ENCODE measurements at regions not wholly inside any gene's neighbourhood (a gene's known extent, or its start where the extent isn't known, plus 50 kb on each side); places are given as distances from the start of the nearest gene placed in this dataset.

GRCh38 chr21:27693376-27693775 lies 726.5 kb upstream of the ADAMTS5 start:
- CTCF ChIA-PET = no interaction called here
- POLR2A ChIA-PET = no interaction called here
- no peak for DNase-seq (ENCODE audit: extremely low spot score)
- TF ChIP-seq LEF1 (IDR thresholded peaks at IDR 0.05; ENCODE audit: borderline replicate concordance) (no peak), FOXM1 (IDR thresholded peaks at IDR 0.05; ENCODE audit: borderline replicate concordance) (no peak), ZNF384 (IDR thresholded peaks at IDR 0.05) (no peak), ARNT (IDR thresholded peaks at IDR 0.05) (no peak), CTBP1 (IDR thresholded peaks at IDR 0.05; ENCODE audit: borderline replicate concordance) (no peak), BHLHE40 (IDR thresholded peaks at IDR 0.05; ENCODE audit: borderline replicate concordance) (no peak), NFRKB (IDR thresholded peaks at IDR 0.05) (no peak), HDGF (IDR thresholded peaks at IDR 0.05; ENCODE audit: borderline replicate concordance) (no peak), FOXA1 (IDR thresholded peaks at IDR 0.05) (no peak), SUZ12 (IDR thresholded peaks at IDR 0.05) (no peak), ELF4 (IDR thresholded peaks at IDR 0.05) (no peak), L3MBTL2 (conservative IDR thresholded peaks at IDR 0.05) (no peak), FOXK2 (IDR thresholded peaks at IDR 0.05) (no peak), PKNOX1 (IDR thresholded peaks at IDR 0.05) (no peak), SP1 (IDR thresholded peaks at IDR 0.05) (no peak), TARDBP (IDR thresholded peaks at IDR 0.05) (no peak)

GRCh38 chr21:27691516-27691915 lies 724.6 kb upstream of the ADAMTS5 start:
- ChIA-PET POLR2A (no interaction called here), CTCF (no interaction called here)
- TF ChIP-seq PKNOX1 (IDR thresholded peaks at IDR 0.05) = no peak
- no peak for TF ChIP-seq ELF4 (IDR thresholded peaks at IDR 0.05)
- TF ChIP-seq FOXK2 (IDR thresholded peaks at IDR 0.05) = no peak
- no peak for TF ChIP-seq HDGF (IDR thresholded peaks at IDR 0.05; ENCODE audit: borderline replicate concordance)
- TF ChIP-seq BHLHE40 (IDR thresholded peaks at IDR 0.05; ENCODE audit: borderline replicate concordance) = no peak
- TF ChIP-seq L3MBTL2 (conservative IDR thresholded peaks at IDR 0.05) = no peak
- no peak for TF ChIP-seq NFRKB (IDR thresholded peaks at IDR 0.05)
- TF ChIP-seq TARDBP (IDR thresholded peaks at IDR 0.05) = no peak
- no peak for TF ChIP-seq ARNT (IDR thresholded peaks at IDR 0.05)
- DNase-seq (ENCODE audit: extremely low spot score) = no peak

- no peak for TF ChIP-seq ARNT (IDR thresholded peaks at IDR 0.05)
- no peak for TF ChIP-seq BHLHE40 (IDR thresholded peaks at IDR 0.05; ENCODE audit: borderline replicate concordance)
- no peak for TF ChIP-seq SP1 (IDR thresholded peaks at IDR 0.05)
- TF ChIP-seq FOXK2 (IDR thresholded peaks at IDR 0.05) = no peak
- TF ChIP-seq PKNOX1 (IDR thresholded peaks at IDR 0.05) = no peak
- TF ChIP-seq SUZ12 (IDR thresholded peaks at IDR 0.05) = no peak
- TF ChIP-seq CTBP1 (IDR thresholded peaks at IDR 0.05; ENCODE audit: borderline replicate concordance) = no peak
- TF ChIP-seq NFRKB (IDR thresholded peaks at IDR 0.05) = no peak
- TF ChIP-seq L3MBTL2 (conservative IDR thresholded peaks at IDR 0.05) = no peak
- no peak for TF ChIP-seq FOXM1 (IDR thresholded peaks at IDR 0.05; ENCODE audit: borderline replicate concordance)
- TF ChIP-seq FOXA1 (IDR thresholded peaks at IDR 0.05) = no peak
- ChIA-PET POLR2A (interaction anchor here (0.7 kb wide), 1 partner anchor 1058 kb away, joined by 3 read pairs; no protein-coding TSS in a partner anchor), CTCF (no interaction called here)
- no peak for DNase-seq (ENCODE audit: extremely low spot score)
These were observed 724.1 kb upstream of the ADAMTS5 start for GRCh38 chr21:27691006-27691405.

GRCh38 chr21:27690426-27690825 lies 723.5 kb upstream of the ADAMTS5 start:
- no peak for TF ChIP-seq LEF1 (IDR thresholded peaks at IDR 0.05; ENCODE audit: borderline replicate concordance)
- no peak for TF ChIP-seq BHLHE40 (IDR thresholded peaks at IDR 0.05; ENCODE audit: borderline replicate concordance)
- no peak for TF ChIP-seq SP1 (IDR thresholded peaks at IDR 0.05)
- TF ChIP-seq NFRKB (IDR thresholded peaks at IDR 0.05) = no peak
- TF ChIP-seq HDGF (IDR thresholded peaks at IDR 0.05; ENCODE audit: borderline replicate concordance) = no peak
- no peak for TF ChIP-seq PKNOX1 (IDR thresholded peaks at IDR 0.05)
- no peak for TF ChIP-seq CTBP1 (IDR thresholded peaks at IDR 0.05; ENCODE audit: borderline replicate concordance)
- TF ChIP-seq L3MBTL2 (conservative IDR thresholded peaks at IDR 0.05) = no peak
- POLR2A ChIA-PET = interaction anchor here (0.7 kb wide), 1 partner anchor 1058 kb away, joined by 3 read pairs; no protein-coding TSS in a partner anchor
- CTCF ChIA-PET = no interaction called here
- no peak for DNase-seq (ENCODE audit: extremely low spot score)

GRCh38 chr21:27688773-27689172 lies 721.9 kb upstream of the ADAMTS5 start:
- ChIA-PET POLR2A (no interaction called here), CTCF (no interaction called here)
- DNase-seq (ENCODE audit: extremely low spot score) = no peak
- no peak for TF ChIP-seq HDGF (IDR thresholded peaks at IDR 0.05; ENCODE audit: borderline replicate concordance)
- TF ChIP-seq NFRKB (IDR thresholded peaks at IDR 0.05) = no peak
- TF ChIP-seq FOXM1 (IDR thresholded peaks at IDR 0.05; ENCODE audit: borderline replicate concordance) = no peak
- no peak for TF ChIP-seq FOXK2 (IDR thresholded peaks at IDR 0.05)
- TF ChIP-seq ELF4 (IDR thresholded peaks at IDR 0.05) = no peak
- TF ChIP-seq L3MBTL2 (conservative IDR thresholded peaks at IDR 0.05) = no peak
- TF ChIP-seq ZNF384 (IDR thresholded peaks at IDR 0.05) = no peak
- no peak for TF ChIP-seq TARDBP (IDR thresholded peaks at IDR 0.05)
- TF ChIP-seq SP1 (IDR thresholded peaks at IDR 0.05) = no peak
- no peak for TF ChIP-seq BHLHE40 (IDR thresholded peaks at IDR 0.05; ENCODE audit: borderline replicate concordance)
- TF ChIP-seq ARNT (IDR thresholded peaks at IDR 0.05) = no peak
- TF ChIP-seq FOXA1 (IDR thresholded peaks at IDR 0.05) = no peak
- TF ChIP-seq PKNOX1 (IDR thresholded peaks at IDR 0.05) = no peak
- no peak for TF ChIP-seq LEF1 (IDR thresholded peaks at IDR 0.05; ENCODE audit: borderline replicate concordance)
- TF ChIP-seq SUZ12 (IDR thresholded peaks at IDR 0.05) = no peak
- no peak for TF ChIP-seq CTBP1 (IDR thresholded peaks at IDR 0.05; ENCODE audit: borderline replicate concordance)

All from HEK293T (cell line).